ENCODE measurements at regions not wholly inside any gene's neighbourhood (a gene's known extent, or its start where the extent isn't known, plus 50 kb on each side); places are given as distances from the start of the nearest gene placed in this dataset.

- DNase-seq (ENCODE audit: low spot score): no peak
Measured at GRCh38 chr4:43778187-43778915, 670.3 kb downstream of the KCTD8 start.

- DNase-seq (ENCODE audit: low spot score): no peak
Measured at GRCh38 chr4:43781125-43781524, 667.5 kb downstream of the KCTD8 start.

- no peak for DNase-seq (ENCODE audit: low spot score)
Measured at GRCh38 chr4:43782391-43782790, 666.2 kb downstream of the KCTD8 start.

GRCh38 chr4:43816116-43816515 lies 632.5 kb downstream of the KCTD8 start:
- no peak for DNase-seq (ENCODE audit: low spot score)

GRCh38 chr4:43822621-43823020 lies 626.0 kb downstream of the KCTD8 start:
- DNase-seq (ENCODE audit: low spot score): no peak

GRCh38 chr4:43835869-43836268 lies 612.7 kb downstream of the KCTD8 start:
- no peak for DNase-seq (ENCODE audit: low spot score)

GRCh38 chr4:43837171-43837570 lies 611.4 kb downstream of the KCTD8 start:
- DNase-seq (ENCODE audit: low spot score): no peak

GRCh38 chr4:43837604-43838003 lies 611.0 kb downstream of the KCTD8 start:
- no peak for DNase-seq (ENCODE audit: low spot score)

- DNase-seq (ENCODE audit: low spot score): no peak
Measured at GRCh38 chr4:43842594-43842993, 606.0 kb downstream of the KCTD8 start.

GRCh38 chr4:43843501-43843900 lies 605.1 kb downstream of the KCTD8 start:
- no peak for DNase-seq (ENCODE audit: low spot score)

GRCh38 chr4:43846111-43846587 lies 602.5 kb downstream of the KCTD8 start:
- no peak for DNase-seq (ENCODE audit: low spot score)

- DNase-seq (ENCODE audit: low spot score): peak; percentile 2
Measured at GRCh38 chr4:43853565-43854264, 594.9 kb downstream of the KCTD8 start.

GRCh38 chr4:43855283-43855682 lies 593.3 kb downstream of the KCTD8 start:
- no peak for DNase-seq (ENCODE audit: low spot score)

GRCh38 chr4:43864616-43865146 lies 583.9 kb downstream of the KCTD8 start:
- no peak for DNase-seq (ENCODE audit: low spot score)

- no peak for DNase-seq (ENCODE audit: low spot score)
Measured at GRCh38 chr4:43867908-43868307, 580.7 kb downstream of the KCTD8 start.

GRCh38 chr4:43875655-43876054 lies 573.0 kb downstream of the KCTD8 start:
- DNase-seq (ENCODE audit: low spot score): no peak

- no peak for DNase-seq (ENCODE audit: low spot score)
Measured at GRCh38 chr4:43882470-43882869, 566.1 kb downstream of the KCTD8 start.

GRCh38 chr4:43886196-43886595 lies 562.4 kb downstream of the KCTD8 start:
- DNase-seq (ENCODE audit: low spot score): no peak

- DNase-seq (ENCODE audit: low spot score): no peak
Measured at GRCh38 chr4:43898836-43899235, 549.8 kb downstream of the KCTD8 start.

- DNase-seq (ENCODE audit: low spot score): no peak
Measured at GRCh38 chr4:43903456-43903855, 545.2 kb downstream of the KCTD8 start.

- no peak for DNase-seq (ENCODE audit: low spot score)
Measured at GRCh38 chr4:43918377-43918776, 530.2 kb downstream of the KCTD8 start.

GRCh38 chr4:43932448-43932847 lies 516.2 kb downstream of the KCTD8 start:
- no peak for DNase-seq (ENCODE audit: low spot score)

- no peak for DNase-seq (ENCODE audit: low spot score)
Measured at GRCh38 chr4:43943998-43944397, 504.6 kb downstream of the KCTD8 start.
